ENCODE measurements at regions not wholly inside any gene's neighbourhood (a gene's known extent, or its start where the extent isn't known, plus 50 kb on each side); places are given as distances from the start of the nearest gene placed in this dataset.

GRCh38 chr6:56767892-56768531 is 125.3 kb upstream of the DST start:
- no peak overlapping the region for H2AFZ ChIP-seq (ENCODE audit: low read depth)
- peaks cover 93% of the 10 kb centered on the region for H3K79me2 ChIP-seq (ENCODE audit: insufficient read depth, low read depth)
- no peaks in the 10 kb centered on the region for H4K20me1 ChIP-seq (ENCODE audit: insufficient read depth)
- peaks cover 100% of the 10 kb centered on the region for H3K4me1 ChIP-seq (ENCODE audit: low read depth, poor library complexity, severe bottlenecking)
- no peak for TF ChIP-seq CTCF (conservative IDR thresholded peaks at IDR 0.05; ENCODE audit: low read depth, low read length)
- H3K36me3 ChIP-seq (ENCODE audit: insufficient read depth) = no peaks in the 10 kb centered on the region
- no peaks in the 10 kb centered on the region for H3K27me3 ChIP-seq (ENCODE audit: insufficient read depth, low read depth)
- H3K4me3 ChIP-seq (IDR thresholded peaks at IDR 0.05; ENCODE audit: insufficient read depth, low read depth, low read length) = no peak overlapping the region
- peak overlapping the region; percentile 94 for H3K4me2 ChIP-seq
- H3K9ac ChIP-seq = peak overlapping the region; percentile 39; the same call in 1 of the 2 replicates
- H3K27ac ChIP-seq = peak overlapping the region; percentile 81

GRCh38 chr6:56767435-56767834 is 124.7 kb upstream of the DST start:
- Histone ChIP-seq H3K4me1 (ENCODE audit: low read depth, poor library complexity, severe bottlenecking) (peaks cover 100% of the 10 kb centered on the region), H3K79me2 (ENCODE audit: insufficient read depth, low read depth) (peaks cover 93% of the 10 kb centered on the region), H3K9ac (peak overlapping the region; percentile 39; the same call in 1 of the 2 replicates), H3K27me3 (ENCODE audit: insufficient read depth, low read depth) (no peaks in the 10 kb centered on the region), H2AFZ (ENCODE audit: low read depth) (no peak overlapping the region), H3K4me2 (peak overlapping the region; percentile 94), H4K20me1 (ENCODE audit: insufficient read depth) (no peaks in the 10 kb centered on the region), H3K27ac (peak overlapping the region; percentile 81), H3K36me3 (ENCODE audit: insufficient read depth) (no peaks in the 10 kb centered on the region), H3K4me3 (IDR thresholded peaks at IDR 0.05; ENCODE audit: insufficient read depth, low read depth, low read length) (no peak overlapping the region)
- no peak for TF ChIP-seq CTCF (conservative IDR thresholded peaks at IDR 0.05; ENCODE audit: low read depth, low read length)

- Histone ChIP-seq H3K27me3 (ENCODE audit: insufficient read depth, low read depth) (no peaks in the 10 kb centered on the region), H2AFZ (ENCODE audit: low read depth) (no peak overlapping the region), H3K4me3 (IDR thresholded peaks at IDR 0.05; ENCODE audit: insufficient read depth, low read depth, low read length) (no peak overlapping the region), H4K20me1 (ENCODE audit: insufficient read depth) (no peaks in the 10 kb centered on the region), H3K36me3 (ENCODE audit: insufficient read depth) (no peaks in the 10 kb centered on the region), H3K4me1 (ENCODE audit: low read depth, poor library complexity, severe bottlenecking) (peaks cover 100% of the 10 kb centered on the region), H3K9ac (0 out of 2 replicates have a peak overlapping the region, but pooled peaks have one; percentile 16), H3K27ac (peak overlapping the region; percentile 81), H3K4me2 (peak overlapping the region; percentile 84), H3K79me2 (ENCODE audit: insufficient read depth, low read depth) (peaks cover 93% of the 10 kb centered on the region)
- no peak for TF ChIP-seq CTCF (conservative IDR thresholded peaks at IDR 0.05; ENCODE audit: low read depth, low read length)
Observed at GRCh38 chr6:56766806-56767178, 124.1 kb upstream of the DST start.

GRCh38 chr6:56766139-56766805 is 123.6 kb upstream of the DST start:
- no peaks in the 10 kb centered on the region for H3K36me3 ChIP-seq (ENCODE audit: insufficient read depth)

More at GRCh38 chr6:56766139-56766805, 123.6 kb upstream of the DST start:
- H3K4me1 ChIP-seq (ENCODE audit: low read depth, poor library complexity, severe bottlenecking) = peaks cover 100% of the 10 kb centered on the region
- peak overlapping the region; percentile 84 for H3K4me2 ChIP-seq
- peak overlapping the region; percentile 81 for H3K27ac ChIP-seq
- TF ChIP-seq CTCF (conservative IDR thresholded peaks at IDR 0.05; ENCODE audit: low read depth, low read length) = no peak
- H3K27me3 ChIP-seq (ENCODE audit: insufficient read depth, low read depth) = no peaks in the 10 kb centered on the region
- H3K9ac ChIP-seq = 0 out of 2 replicates have a peak overlapping the region, but pooled peaks have one; percentile 16
- no peak overlapping the region for H2AFZ ChIP-seq (ENCODE audit: low read depth)
- H4K20me1 ChIP-seq (ENCODE audit: insufficient read depth) = no peaks in the 10 kb centered on the region
- H3K4me3 ChIP-seq (IDR thresholded peaks at IDR 0.05; ENCODE audit: insufficient read depth, low read depth, low read length) = no peak overlapping the region
- H3K79me2 ChIP-seq (ENCODE audit: insufficient read depth, low read depth) = peaks cover 93% of the 10 kb centered on the region

Measured in KMS-11 (cell line).